Breast epithelium (tissue), 4 donors: ENCODE measurements at regions not wholly inside any gene's neighbourhood (a gene's known extent, or its start where the extent isn't known, plus 50 kb on each side); places are given as distances from the start of the nearest gene placed in this dataset.
A peak's percentile ranks its signal among the peaks of the same experiment; 100 is the strongest.

Experiments used
- DNase-seq, 2 donors: peaks; one replicate each; pipeline ENCODE4 v3.0.0-alpha.2; 2019; ENCODE audit warnings: low spot score in 2 of 2
- H3K27ac ChIP-seq, 2 donors: fragments of 200-600 bp; sonication (generic) in 1 of 2; one replicate each; pipeline ENCODE4 v1.5.1; 2016 to 2019; ENCODE audit warnings: mild to moderate bottlenecking in 1 of 2
- H3K27me3 ChIP-seq, 2 donors: fragments of 200-600 bp; sonication (generic) in 1 of 2; one replicate each; pipeline versions ENCODE4 v1.5.1 to v1.6.0; 2017 to 2019; ENCODE audit warnings: control low read depth in 1 of 2, mild to moderate bottlenecking in 1 of 2
- H3K36me3 ChIP-seq: fragments of 200-600 bp; one replicate; pipeline ENCODE4 v1.5.1; 2019
- H3K4me1 ChIP-seq, 2 donors: fragments of 200-600 bp; sonication (generic); one replicate each; pipeline ENCODE4 v1.5.1; 2016 to 2019; ENCODE audit warnings: control low read depth in 1 of 2
- H3K4me3 ChIP-seq, 3 donors: fragments of 200-600 bp; sonication (generic); 1 replicate in 2 of 3; 2 replicates in 1 of 3; pipeline ENCODE4 v1.5.1; 2016 to 2019; ENCODE audit warnings: mild to moderate bottlenecking in 3 of 3, moderate library complexity in 2 of 3
- H3K9me3 ChIP-seq, 2 donors: fragments of 200-600 bp; sonication (generic) in 1 of 2; one replicate each; pipeline ENCODE4 v1.5.1; 2016 to 2019; ENCODE audit warnings: control low read depth in 1 of 2
- CTCF ChIP-seq, 3 donors: fragments of 450-650 bp; IDR thresholded peaks; one replicate each; pipeline ENCODE4 v1.5.1; 2016 to 2017; ENCODE audit warnings: antibody characterized with exemption in 3 of 3, mild to moderate bottlenecking in 3 of 3, moderate library complexity in 3 of 3
- POLR2A ChIP-seq: fragments of 450-650 bp; IDR thresholded peaks from one replicate; pipeline ENCODE4 v1.6.1; 2016; ENCODE audit warnings: antibody characterized with exemption, mild to moderate bottlenecking, moderate library complexity
- POLR2AphosphoS5 ChIP-seq, 3 donors: sonication (generic); formaldehyde crosslinking; IDR thresholded peaks; one replicate each; pipeline ENCODE4 v1.6.1; 2017; ENCODE audit warnings: antibody characterized with exemption in 3 of 3
- intact Hi-C: fragments of 100-400 bp; cut with DNase I; formaldehyde crosslinking; loops from one replicate; pipeline ENCODE4 v1.15.1; 2023; ENCODE audit warnings: low total_unique reads

DNA sequence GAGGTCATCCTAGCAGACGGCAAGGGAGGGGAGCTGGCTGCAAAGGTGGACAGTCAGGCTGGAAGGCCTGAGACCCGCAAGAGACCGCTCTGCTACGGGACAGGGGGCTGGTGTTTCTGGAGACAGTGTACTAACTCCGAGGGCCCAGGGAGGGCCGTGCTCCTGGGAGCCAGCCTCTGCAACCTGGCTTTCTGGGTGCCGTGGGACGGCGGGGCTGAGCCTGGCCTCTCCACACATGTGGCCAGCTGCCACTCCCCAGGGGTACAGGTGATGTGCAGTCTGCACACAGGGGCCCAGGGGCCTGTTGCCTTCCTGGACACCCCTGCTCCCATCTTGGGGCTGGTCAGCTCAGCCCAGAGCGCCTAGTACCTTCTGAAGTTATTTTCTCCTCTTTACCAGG is 92.2 kb downstream of the MRPL36 start:
- Histone ChIP-seq H3K4me1 (no peaks in the 10 kb centered on the region), H3K4me3 (no peak overlapping the region), H3K27ac (no peak overlapping the region), H3K9me3 (no peaks in the 10 kb centered on the region), H3K36me3 (no peaks in the 10 kb centered on the region), H3K27me3 (peaks cover 0 to 11% of the 10 kb centered on the region in 2 donors)
- no peak for DNase-seq
- intact Hi-C loops: no loop called here
- TF ChIP-seq CTCF (IDR thresholded peaks at IDR 0.05) (no peak), POLR2AphosphoS5 (IDR thresholded peaks at IDR 0.05) (no peak), POLR2A (no peak)

- peak in 1 of 2 donors; percentile 1 for DNase-seq
- no peak overlapping the region for H3K4me3 ChIP-seq
- no peaks in the 10 kb centered on the region for H3K36me3 ChIP-seq
- peaks cover 0 to 11% of the 10 kb centered on the region in 2 donors for H3K27me3 ChIP-seq
- no peaks in the 10 kb centered on the region for H3K9me3 ChIP-seq
- TF ChIP-seq CTCF (IDR thresholded peaks at IDR 0.05): no peak
- TF ChIP-seq POLR2AphosphoS5 (IDR thresholded peaks at IDR 0.05): no peak
- no peak for TF ChIP-seq POLR2A
- no peak overlapping the region for H3K27ac ChIP-seq
- no peaks in the 10 kb centered on the region for H3K4me1 ChIP-seq
- intact Hi-C loops: no loop called here
Measured at GRCh38 chr5:1706428-1706827, 93.2 kb downstream of the MRPL36 start.

DNA sequence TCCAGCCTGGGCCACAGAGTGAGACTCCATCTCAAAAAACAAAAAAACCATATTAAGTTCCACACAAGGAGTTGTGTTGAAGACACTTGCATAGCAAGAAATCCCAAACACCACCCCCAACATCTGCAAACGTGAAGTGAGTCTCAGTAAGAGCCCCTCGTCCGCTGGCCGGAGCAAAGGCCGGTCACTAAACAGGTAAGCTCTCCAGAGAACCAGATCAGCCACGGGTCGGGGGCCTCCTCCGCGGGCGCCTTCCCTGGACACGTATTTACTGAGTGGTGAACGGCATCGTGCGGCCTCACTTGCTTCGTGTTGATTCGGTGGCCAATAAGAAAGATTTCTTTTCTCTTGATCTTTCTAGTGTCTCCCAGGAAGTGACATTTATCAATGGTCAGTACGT is 93.6 kb downstream of the MRPL36 start:
- intact Hi-C loops: no loop called here
- TF ChIP-seq POLR2A (no peak), POLR2AphosphoS5 (IDR thresholded peaks at IDR 0.05) (no peak), CTCF (IDR thresholded peaks at IDR 0.05) (no peak)
- Histone ChIP-seq H3K36me3 (no peaks in the 10 kb centered on the region), H3K27me3 (peaks cover 0 to 11% of the 10 kb centered on the region in 2 donors), H3K4me3 (no peak overlapping the region), H3K4me1 (no peaks in the 10 kb centered on the region), H3K27ac (no peak overlapping the region), H3K9me3 (no peaks in the 10 kb centered on the region)
- DNase-seq: peak in 1 of 2 donors; percentile 15

GRCh38 chr5:1704676-1705075 is 95.0 kb downstream of the MRPL36 start:
- Histone ChIP-seq H3K4me3 (no peak overlapping the region), H3K27ac (no peak overlapping the region), H3K9me3 (no peaks in the 10 kb centered on the region), H3K36me3 (no peaks in the 10 kb centered on the region), H3K4me1 (no peaks in the 10 kb centered on the region), H3K27me3 (peaks cover 0 to 11% of the 10 kb centered on the region in 2 donors)
- peak in 1 of 2 donors; percentile 7 for DNase-seq
- no peak for TF ChIP-seq CTCF (IDR thresholded peaks at IDR 0.05)
- no peak for TF ChIP-seq POLR2AphosphoS5 (IDR thresholded peaks at IDR 0.05)
- TF ChIP-seq POLR2A: no peak
- intact Hi-C loops: no loop called here

GRCh38 chr5:1704266-1704665 is 95.4 kb downstream of the MRPL36 start:
- intact Hi-C loops: no loop called here
- Histone ChIP-seq H3K36me3 (no peaks in the 10 kb centered on the region), H3K27me3 (peaks cover 0 to 11% of the 10 kb centered on the region in 2 donors), H3K4me1 (no peaks in the 10 kb centered on the region), H3K27ac (no peak overlapping the region), H3K4me3 (no peak overlapping the region), H3K9me3 (no peaks in the 10 kb centered on the region)
- no peak for TF ChIP-seq CTCF (IDR thresholded peaks at IDR 0.05)
- DNase-seq: peak in 1 of 2 donors; percentile 4
